DMS 273 (cell line): ENCODE measurements at regions not wholly inside any gene's neighbourhood (a gene's known extent, or its start where the extent isn't known, plus 50 kb on each side); places are given as distances from the start of the nearest gene placed in this dataset.
"Not testable (repeated sequence)": the region's sequence is repeated elsewhere in the genome, so short reads cannot be mapped to it uniquely, and the experiment has no call there.

Source experiments
- DNase-seq: peaks from one replicate; lab custom pipeline; 2025; ENCODE audit not compliant: unreplicated experiment; lab: John Stamatoyannopoulos, UW

DNA sequence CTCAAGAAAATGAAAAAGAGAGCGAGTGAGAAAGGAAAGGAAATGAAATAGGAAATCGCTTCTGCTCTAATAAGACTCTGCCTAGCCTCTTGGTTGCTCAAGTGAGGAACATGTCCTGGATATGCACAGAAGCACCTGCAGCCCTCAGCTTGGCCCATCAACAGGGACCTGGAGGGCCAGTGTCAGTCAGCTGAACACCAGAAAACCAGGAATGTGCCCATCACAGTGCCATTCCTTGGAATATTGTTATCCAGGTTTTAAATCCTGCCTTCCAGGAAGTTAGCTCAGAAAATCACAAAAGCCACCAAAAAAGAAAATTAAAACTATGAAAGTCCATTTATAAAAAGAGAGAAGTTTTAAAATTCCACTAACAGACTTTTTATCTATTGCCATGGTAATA is 173.4 kb upstream of the TPM1 start:
- no peak for DNase-seq

DNA sequence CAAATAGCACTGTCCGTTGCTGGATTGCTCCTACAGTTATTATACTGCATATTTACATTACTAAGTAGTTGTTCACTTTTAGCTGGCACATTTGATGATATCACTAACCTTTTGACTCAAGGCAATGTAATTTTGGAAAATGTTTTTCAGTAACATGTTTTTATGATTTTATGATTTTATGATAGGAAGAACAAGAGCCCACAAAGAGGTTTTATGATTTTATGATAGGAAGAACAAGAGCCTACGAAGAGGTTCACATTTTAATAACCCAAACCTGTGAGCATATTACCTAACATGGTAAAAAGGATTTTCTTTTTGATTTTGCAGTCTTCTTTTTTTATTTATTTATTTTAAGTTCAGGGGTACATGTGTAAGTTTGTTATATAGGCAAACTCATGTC is 172.3 kb upstream of the TPM1 start:
- no peak for DNase-seq

- DNase-seq = not testable (repeated sequence)
These were observed 171.8 kb upstream of the TPM1 start for GRCh38 chr15:62870701-62871100.

GRCh38 chr15:62873203-62873602 is 169.3 kb upstream of the TPM1 start:
- no peak for DNase-seq

DNA sequence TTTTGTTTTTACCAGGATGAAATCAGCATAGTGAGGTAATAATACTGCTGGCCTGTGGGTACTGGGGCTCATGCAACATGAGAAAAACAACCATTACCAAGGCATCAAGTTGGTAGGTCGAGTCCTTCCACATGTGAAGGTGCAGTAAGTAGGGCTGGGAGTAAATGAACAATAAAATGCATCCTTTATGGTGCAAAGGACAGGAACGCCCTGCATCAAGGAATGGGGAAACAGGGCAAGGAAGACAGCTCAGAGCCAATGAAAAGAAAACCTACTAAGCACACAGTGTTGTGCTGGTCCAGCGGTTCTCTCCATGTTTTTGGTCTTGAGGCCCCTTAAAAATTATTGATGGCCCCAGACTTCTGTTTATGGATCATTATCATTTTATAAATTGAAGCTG is 168.5 kb upstream of the TPM1 start:
- no peak for DNase-seq

DNA sequence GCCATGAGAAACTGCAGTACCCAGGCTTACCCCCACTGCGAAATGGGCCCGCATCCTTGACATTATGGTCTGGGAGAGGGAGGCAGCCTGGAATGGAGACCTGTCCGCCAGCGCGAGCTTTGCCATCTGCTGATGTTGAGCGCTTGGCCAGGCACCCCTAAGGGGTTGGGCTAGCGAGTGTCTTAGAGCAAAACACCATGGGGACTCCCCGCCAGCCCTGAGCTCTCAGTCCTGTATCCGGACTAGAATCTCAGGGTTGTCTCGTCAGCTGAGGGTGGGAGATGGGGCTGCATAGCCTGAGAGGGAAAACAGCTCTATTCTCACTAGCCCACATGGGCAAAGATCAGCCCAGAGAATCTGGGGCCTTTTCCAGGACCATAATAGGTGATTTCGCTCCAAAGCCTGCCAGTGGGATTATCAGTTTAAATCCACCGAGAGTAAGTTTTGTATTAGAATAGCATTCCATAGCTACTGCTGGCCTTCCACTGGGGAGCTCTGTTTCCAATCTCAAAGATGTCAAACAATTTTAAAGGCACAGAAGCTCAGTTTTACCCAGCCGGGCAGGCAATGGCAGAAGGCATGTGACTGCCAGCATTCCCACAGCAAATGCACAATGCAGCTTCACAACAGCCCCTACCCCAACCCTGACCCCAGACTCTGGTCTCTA is 167.5 kb upstream of the TPM1 start:
- DNase-seq = no peak

DNA sequence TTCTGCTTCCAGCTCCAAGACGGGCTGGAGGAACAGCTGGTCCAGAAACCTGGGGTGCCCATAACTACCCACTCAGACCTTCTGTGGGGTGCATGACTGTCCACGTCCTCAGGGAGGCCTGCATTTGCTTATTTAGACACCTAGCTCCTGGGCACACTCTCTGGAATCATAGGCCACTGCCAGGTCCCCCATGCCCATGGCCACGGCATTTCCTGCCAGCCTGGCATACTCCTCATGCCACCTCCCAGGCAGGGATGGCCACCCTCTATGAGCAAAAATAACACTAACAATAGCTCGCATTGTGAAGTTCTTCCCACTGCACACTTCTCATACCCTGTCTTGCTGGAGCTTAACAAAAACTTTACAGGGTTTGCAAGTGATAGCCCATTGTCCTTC is 166.9 kb upstream of the TPM1 start:
- no peak for DNase-seq

DNA sequence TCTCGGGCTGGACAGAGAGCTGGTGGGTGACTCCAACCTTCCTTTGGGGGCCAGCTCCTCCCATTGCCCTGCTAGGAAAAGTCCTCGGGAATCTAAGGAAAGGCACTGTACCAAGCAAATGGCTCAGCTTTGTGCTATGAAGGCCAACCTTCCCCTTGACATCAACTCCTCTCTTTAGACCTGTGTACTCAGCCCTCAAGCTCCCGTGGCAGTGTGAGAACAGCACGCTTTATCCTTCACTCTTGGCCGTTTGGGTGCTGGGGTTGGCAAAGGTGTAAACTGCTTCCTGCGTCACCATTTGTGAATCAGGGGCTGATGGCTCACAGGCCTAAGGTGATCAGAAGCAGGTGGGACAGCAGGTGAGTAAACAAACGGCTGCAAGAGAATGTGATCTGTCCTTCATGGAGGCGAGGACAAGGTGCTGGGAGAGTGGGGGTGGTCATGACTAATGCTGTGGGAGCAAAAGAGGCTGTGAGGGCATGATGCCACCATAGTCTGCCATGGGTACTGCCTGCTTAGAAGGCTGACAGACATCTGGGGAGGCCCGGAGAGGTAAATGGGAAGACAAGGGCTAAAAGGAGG is 165.2 kb upstream of the TPM1 start:
- no peak for DNase-seq

DNA sequence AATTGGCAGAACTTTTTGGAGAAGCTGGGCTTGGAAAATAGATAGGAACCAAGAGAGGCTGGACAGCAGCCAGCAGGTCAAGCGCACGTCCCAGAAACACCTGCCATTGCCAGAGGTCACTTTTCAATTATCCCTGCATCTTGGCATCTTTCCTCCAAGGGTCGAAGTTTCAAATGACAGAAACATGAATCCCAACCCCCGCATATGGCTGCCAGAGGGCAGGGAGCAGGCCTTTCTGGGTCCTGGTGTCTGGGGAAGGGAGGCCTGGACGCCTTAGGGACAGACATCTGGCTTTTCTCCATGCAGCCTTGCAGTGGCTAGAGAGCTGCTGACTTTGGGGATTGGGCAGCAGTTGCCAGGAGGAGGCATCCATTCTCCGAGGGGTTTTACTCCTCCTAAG is 164.5 kb upstream of the TPM1 start:
- no peak for DNase-seq

- no peak for DNase-seq
These were observed 162.8 kb upstream of the TPM1 start for GRCh38 chr15:62879770-62880169.

DNA sequence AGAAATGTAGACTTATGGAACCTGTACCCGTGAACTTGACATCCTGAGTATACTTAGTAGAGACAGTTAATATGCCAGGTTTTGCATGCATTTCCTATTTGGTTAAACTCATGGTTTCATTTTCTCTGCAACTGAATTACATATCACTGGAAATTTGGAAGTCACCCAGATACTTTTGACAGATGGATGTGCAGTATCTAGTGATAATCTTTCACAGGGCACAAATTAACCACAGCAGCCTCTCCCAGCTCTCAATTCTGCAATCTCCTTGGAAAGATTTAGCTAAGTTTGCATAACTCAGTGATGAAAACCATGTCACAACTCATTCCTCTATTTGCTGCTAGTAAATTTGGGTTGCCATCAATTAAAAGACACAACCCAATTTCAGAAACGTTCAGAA is 162.3 kb upstream of the TPM1 start:
- DNase-seq = peak; percentile 3

DNA sequence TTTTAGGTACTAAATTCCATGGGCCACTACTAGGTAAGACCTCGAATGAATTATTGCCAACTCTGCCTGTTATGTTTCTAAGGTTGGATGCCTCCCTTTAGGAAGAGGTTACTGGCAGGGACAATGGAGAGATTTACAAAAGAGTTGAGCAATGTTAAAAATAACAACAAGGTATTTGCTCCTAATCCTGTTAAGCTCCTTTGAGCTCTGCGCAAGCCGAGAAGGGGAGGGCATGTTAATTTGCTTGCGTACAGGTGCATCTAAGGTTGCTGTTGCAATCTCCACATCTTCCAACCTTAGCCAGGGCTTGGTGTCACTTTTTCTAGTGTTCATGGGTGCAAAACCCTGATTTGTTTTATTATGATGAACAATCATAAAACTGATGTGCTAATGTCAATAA is 161.5 kb upstream of the TPM1 start:
- DNase-seq = no peak

- no peak for DNase-seq
These were observed 158.5 kb upstream of the TPM1 start for GRCh38 chr15:62883938-62884479.

- no peak for DNase-seq
These were observed 156.0 kb upstream of the TPM1 start for GRCh38 chr15:62886431-62887071.

- DNase-seq = no peak
These were observed 155.4 kb upstream of the TPM1 start for GRCh38 chr15:62887113-62887570.

DNA sequence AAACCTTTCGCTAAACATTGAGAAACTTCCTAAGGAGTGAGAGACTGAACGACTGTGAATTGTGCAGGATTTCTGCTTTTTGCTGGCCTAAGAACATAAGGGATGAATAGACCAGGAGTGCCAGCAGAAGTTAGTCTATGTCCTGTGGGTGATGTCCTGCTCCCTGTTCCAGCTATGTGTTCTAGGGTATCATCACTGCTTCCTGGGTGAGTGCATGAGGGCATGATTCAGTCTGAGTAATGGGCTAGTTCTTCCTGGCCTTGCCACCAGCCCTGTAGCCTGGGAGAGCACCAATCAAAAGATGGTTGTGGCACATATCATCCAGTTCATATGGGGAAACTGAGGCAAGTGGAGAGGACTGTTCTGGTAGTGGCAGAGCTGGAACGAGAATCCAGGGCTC is 153.9 kb upstream of the TPM1 start:
- no peak for DNase-seq

DNA sequence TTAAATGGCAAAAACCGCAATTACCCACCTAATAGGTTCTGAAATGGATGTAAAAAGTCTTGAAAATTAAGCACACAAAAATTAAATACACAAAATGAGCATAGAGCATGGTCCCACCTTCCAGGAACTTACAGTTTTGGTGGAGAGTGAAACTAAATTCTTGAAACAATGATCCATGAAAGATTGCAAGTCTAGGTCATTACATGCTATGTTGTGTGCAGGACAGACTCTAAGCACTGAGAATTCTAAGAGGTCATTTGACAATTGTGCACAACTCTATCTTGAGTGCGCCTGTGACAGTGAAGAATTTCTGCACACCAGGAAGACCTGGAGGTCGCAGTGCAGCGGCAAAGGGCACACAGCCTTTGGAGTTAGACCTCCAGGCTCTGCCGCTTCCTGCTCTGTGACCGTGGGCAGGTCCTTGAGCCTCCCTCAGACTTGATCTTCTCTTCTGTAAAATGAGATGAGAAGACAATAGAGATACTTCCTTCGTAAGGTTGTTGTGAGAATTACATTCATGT is 153.3 kb upstream of the TPM1 start:
- DNase-seq = no peak

DNA sequence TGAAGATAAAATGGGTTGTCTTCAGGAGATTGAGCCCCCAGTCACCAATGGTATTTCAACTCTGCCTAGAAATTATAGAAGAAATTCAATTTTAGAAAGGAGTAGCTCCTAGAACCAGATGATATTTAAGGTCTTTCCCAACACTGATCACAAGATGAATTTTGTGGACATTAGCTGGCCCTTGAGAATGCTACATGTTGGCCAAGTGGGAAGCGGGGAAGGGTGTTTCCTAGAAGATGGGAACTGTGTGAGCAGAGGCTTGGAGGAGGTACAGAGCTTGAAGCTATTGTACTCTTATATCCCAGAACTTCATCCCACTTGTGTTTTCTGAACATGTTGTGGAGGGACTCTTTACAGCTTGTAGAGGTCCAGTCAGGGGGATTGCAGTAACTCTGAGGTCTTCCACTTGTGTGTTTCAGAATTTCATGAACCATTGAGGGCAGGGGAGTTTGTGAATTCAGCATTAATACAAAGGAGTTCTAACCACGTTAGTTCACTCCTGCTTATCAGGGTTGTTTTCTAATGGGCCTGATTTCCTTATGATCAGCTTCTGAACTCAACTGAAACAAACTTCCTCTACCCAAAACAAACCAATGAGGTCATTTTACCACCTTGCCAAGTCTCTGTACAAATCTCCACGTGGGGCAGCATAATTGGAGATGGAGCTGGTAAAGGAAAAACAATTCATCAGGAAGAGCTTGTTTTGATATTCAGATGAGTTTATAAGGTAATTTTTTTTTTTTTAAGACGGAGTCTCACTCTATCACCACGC is 152.6 kb upstream of the TPM1 start:
- DNase-seq = peak; percentile 1

DNA sequence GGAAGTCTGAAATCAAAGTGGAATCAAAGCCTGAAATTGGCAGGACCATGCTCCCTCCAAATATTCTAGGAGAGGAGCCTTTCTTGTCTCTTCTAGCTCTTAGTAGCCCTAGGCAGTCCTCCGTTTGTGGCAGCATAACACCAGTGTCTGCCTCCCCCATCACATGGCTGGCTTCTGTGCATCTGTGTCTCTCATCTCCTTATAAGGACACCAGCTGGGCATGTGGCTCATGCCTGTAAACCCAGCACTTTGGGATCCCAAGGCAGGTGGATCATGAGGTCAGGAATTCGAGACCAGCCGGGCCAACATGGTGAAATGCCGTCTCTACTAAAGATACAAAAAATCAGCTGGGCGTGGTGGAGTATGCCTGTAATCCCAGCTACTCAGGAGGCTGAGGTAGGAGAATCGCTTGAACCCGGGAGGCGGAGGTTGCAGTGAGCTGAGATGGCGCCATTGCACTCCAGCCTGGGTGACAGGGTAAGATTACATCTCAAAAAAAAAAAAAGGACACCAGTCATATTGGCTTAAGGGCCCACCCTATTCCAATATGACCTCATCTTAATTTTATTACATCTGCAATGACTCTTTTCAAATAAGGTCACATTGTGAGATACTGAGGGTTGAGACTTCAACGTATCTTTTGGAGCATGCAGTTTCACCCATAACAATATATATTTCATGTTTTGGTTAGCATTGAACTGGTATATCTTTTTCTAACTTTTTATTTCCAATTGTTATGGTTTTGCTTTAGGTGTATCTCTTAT is 148.0 kb upstream of the TPM1 start:
- DNase-seq = no peak

GRCh38 chr15:62895139-62895866 is 147.2 kb upstream of the TPM1 start:
- DNase-seq = no peak
